ENCODE measurements at regions not wholly inside any gene's neighbourhood (a gene's known extent, or its start where the extent isn't known, plus 50 kb on each side); places are given as distances from the start of the nearest gene placed in this dataset.
"Not testable (repeated sequence)": the region's sequence is repeated elsewhere in the genome, so short reads cannot be mapped to it uniquely, and the experiment has no call there.

DNA sequence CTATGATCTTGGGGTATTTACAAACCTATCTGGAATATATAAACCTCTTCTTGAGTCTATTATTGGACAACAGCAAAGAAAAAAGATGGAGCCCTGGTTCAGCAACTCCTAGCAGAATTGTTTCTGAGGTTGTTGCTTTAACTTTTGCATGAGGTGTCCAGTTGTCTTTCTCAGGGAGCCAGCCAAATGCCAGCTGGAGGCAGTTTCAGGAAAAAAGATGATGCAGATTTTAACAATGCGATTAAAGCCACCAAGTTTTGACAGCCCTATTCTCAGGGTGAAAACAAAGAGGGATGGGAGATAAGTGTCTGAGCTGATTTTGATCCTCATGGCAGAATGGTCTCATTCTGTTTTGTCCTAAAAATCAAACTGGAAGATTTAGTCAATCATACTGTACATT lies 181.6 kb upstream of the RASGRP1 start:
- DNase-seq, result no peak

DNA sequence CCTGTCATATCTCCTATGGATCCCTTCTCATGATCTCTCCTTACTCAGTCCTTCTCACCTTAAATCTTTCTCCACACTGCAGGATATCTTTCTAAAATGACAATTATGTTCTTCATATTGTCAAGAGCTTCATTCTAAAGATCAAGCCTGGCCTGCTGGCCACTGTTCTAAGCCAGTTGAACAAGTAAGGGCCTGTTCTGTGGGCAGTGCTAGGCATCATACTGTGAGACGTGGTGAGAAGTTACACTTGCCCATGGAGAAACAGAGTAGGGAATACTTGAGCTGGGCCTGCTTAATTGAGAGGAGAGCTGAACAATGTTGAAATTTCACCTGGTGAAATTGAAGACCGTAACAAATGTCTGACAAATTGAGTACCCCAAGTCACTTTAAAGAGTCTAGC lies 184.1 kb upstream of the RASGRP1 start:
- DNase-seq, result no peak

DNA sequence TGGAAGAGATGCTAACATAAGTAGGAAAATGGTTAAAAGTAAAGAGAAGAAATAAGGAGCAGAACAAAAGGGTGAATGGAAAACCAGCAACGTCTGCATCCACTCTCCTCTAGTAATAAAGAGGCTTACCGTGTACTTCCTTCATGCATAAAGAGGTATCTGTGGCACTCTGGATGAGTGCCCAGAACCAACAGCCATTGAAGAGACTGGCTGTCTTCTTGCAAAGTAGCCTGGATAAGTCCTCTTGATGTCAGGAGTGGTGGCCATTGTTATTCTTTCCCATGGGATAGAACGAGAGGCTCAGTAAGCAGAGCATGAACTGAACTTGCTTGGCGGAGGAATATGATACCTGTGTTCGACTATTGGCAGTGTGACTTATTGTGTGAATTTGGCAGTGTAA lies 186.2 kb upstream of the RASGRP1 start:
- DNase-seq, result no peak

DNA sequence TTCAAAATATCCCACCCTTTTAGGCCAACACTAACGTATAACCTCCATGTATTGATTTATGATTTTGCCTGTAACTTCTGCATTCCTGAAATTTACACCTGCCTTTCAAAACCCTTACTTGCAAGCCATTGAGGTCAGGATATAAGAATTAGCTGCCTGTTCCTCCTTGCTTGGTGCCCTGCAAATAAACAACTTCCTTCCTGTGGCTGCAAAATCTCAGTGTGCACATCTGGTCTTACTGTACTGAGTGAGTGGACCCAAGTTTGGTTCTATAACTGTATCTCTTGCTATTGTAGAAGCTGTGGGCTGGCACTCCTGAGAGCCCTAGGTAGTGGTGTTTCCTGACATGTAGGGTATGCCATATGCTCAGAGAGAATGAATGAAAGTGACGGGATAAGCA lies 191.1 kb upstream of the RASGRP1 start:
- DNase-seq, result no peak

DNA sequence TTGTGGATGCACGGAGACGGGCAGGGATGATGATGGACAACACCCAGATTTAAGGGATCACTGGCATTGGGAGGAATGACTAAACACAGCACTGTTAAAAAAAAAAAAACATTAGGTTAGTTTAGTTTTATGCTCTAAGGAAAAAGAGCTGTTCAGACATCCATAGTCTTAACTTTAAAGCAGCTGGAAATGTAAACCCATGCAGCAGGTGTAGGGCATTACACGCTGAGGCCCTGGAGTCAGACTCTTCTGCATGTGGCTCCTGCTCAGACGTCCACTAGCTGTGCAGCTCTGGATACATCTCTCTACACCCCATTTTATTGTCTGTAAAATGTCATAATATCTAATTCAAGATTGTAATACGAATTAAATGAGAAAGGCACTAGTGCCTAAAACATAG lies 191.8 kb upstream of the RASGRP1 start:
- no peak for DNase-seq

DNA sequence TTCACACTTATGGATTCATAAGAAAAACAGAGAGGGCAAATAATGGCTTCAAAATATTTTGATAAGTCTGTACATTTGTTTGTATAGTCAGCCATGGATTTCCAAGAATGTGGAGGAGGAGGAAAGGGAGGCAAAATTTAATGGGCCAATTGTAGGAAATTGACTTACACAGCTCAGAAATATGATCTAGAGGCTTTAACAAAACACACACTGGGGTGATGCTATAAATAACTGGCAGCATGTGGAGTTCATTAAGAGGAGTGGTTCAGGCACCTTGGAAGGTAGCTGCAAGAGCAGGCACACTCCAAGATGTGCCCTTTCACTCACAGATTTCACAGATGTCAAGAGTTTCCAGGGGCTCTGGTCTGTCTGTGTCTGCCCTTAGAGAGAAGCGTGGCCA lies 193.4 kb upstream of the RASGRP1 start:
- DNase-seq, result no peak

DNA sequence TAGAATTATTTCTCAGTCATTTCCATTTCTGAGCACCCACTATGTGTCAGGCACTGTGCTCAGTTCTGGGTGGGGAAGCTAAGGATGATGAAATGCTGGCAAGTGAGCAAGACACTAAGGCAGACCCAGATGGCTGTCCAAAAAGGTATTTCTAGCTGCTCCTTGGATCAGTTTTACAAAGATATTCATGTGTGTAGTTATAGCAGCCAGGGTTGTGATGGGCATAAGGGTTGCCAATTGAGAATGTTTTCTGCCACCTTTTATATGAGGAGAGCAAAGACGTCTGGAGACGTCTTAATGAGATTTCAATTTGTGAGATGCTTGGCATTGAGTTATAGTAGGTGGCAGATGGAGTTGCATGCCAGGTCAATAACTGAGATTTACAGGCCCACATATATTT lies 197.1 kb upstream of the RASGRP1 start:
- no peak for DNase-seq

DNA sequence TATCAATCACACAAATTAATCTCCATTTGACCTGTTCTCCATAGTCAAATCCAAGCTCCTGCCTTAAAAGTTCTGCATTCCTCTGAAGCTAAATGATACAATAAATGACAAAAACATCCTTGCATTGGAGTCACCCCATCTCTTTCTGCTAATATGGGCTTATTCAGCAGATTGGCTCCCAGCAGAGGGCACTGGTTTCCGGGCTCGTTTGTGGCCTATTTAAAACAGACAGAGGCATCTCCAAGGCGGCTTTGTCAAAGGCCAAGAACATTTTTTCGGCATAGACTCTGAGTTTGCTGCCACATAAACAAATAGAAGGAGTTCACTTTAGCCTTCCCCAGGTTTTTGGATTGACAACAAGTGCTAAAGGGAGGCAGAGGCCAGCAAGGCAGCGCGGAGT lies 204.4 kb upstream of the RASGRP1 start:
- no peak for DNase-seq

DNA sequence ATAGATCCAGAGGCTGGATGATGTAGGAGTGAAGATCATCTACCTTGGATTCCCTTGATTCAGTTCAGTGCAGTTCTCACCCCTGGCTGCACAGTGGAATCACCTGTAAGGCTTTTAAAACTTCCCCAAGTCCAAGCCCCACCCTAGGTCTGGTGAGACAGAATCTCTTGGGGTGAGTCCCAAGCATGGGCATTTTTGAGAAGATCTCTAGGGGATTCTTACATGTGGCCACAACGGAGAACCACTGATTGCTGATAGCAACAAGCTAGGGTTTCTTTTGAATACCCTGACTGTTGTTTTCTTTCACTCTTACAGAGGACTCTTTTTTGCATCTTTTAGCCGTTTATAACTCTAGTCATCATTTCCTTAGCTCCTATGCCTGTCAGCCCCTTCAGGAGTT lies 204.9 kb upstream of the RASGRP1 start:
- no peak for DNase-seq

DNA sequence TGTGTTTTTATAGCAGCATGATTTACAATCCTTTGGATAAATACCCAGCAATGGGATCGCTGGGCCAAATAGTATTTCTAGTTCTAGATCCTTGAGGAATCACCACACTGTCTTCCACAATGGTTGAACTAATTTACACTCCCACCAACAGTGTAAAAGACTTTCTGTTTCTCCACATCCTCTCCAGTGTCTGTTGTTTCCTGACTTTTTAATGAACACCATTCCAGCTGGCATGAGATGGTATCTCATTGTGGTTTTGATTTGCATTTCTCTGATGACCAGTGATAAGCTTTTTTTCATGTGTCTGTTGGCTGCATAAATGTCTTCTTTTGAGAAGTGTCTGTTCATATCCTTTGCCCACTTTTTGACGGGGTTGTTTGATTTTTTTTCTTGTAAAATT lies 209.5 kb upstream of the RASGRP1 start:
- not testable (repeated sequence) for DNase-seq

DNA sequence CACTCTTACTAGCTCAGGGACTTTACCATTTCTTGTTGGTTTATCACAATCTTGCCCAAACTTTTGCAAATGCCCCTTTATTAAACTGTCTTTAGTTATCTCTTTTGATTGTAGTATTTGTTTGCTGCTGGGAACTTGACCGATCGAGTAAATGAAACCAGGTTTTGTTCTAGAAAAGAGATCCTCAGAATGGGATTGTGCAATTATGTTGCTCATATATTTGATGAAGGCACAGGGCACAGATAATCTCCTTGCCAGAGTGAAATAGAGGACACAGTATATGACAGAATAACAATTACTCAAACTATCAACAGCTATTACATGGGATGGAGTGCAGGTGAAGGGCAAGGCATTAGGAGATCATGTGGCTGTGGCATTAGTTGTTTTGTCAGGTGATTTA lies 216.6 kb upstream of the RASGRP1 start:
- DNase-seq, result no peak

DNA sequence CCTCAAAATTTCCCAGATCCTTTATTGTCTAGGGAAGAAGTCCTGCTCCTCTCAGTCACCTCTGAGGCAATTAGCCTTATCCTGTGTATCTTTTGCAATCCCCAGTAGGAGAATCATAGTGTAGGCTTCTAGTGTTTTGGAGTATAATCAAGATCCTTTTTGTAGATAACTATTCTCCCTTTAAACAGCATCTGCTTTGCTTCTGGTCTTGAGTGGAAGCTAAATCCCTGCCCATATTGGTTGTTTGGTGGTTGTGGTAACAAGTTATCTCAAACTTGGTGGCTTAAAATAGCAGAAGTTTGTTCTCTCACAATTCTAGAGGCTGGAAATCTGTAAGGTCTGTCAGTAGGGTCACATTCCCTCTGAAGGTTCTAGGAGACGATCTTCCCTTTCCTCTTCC lies 217.5 kb upstream of the RASGRP1 start:
- no peak for DNase-seq

DNA sequence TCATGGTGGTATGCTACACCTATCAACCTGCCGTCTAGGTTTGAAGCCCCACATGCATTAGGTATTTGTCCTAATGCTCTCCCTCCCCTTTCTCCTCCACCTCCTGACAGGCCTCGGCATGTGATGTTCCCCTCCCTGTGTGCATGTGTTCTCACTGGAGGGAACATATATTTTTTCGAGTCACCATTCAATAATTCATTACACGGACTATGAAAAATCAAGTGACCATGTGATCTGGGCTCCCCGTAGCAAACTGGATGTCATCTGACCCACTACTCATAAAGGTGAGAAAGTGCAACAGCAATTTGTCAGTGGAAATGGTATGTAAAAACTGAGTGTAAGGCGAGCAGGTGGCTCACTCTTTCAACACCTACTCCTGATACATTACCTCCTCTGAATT lies 224.3 kb upstream of the RASGRP1 start:
- no peak for DNase-seq

DNA sequence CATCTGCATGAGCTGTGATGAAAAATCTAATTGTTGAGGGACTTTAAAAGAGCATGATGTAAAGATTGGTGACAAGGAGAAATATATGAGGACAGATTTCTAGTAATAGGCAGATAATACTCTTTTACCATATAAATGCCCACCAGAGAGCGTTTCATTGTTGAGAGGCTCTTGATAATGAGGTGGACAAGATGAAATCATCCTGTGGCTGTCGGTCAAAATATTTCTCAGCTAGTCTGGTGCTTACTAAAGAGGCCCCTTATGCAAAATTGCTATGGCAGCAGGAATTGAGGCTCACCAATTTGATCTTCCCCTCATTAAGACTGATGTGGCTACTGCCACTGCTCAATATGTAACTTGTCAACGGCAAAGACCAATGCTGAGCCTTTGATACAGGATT lies 225.0 kb upstream of the RASGRP1 start:
- DNase-seq, result no peak

DNA sequence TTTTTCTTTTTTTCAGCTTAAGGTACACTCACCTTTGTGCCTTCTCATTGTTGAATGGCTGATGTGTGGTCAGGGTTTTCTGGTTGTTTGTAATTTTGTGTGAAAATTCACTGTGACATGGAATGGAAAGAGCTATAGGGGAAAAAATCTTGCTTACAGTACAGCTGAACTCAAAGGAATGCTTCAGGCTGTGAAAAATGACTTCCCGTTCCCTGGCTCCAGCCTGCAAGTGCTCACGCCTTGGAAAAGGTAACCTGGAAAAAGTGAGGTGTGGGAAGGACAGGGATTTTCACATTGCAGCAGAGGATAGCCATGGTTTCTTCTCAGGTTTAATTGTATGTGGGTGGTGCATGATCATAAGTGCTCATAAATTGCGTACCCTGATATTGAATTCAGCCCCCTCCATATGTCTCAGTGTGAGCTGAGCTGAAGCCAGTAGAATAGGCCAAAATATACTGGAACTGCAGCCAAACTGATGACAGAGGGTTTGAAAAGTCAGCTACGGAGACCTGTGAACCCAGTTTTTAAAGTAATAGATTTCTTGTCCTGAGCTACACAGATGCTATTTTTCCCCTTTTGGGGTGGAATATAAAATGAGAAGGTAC lies 228.7 kb upstream of the RASGRP1 start:
- DNase-seq, result no peak

DNA sequence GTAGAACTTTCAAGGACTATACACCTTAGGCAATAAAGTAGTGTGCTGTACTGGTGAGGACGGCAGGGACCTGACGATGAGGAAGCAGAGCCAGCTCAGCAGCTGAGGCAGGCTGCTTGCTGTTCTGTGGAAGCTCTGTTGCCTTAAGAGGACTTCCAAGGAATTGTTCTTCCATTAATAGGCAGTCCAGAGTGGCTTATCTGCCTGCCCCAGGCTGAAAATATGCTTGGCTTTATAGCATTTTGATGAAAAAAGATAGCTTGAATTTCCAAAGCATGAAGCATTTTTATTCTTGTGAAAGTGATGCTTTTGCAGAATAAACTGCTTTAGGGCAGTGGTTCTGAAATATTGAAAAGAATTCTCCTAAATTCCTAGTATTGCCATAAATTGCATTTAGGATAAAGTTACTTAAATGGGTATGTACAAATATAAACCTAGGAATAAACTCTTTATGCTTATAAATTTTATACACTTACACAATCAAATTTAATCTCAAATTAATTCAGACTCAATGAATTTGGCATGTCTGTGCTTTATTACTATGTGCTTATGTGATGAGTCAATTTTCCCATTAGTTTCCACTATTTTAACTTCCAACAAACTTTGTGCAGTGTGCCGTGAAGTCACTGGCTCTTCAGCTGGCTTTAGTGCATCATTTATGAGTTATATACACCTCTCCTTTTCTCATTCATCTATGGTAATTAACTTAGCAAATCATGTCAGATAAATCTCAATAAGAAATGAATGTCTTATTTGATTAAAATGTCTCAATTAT lies 231.0 kb upstream of the RASGRP1 start:
- no peak for DNase-seq

DNA sequence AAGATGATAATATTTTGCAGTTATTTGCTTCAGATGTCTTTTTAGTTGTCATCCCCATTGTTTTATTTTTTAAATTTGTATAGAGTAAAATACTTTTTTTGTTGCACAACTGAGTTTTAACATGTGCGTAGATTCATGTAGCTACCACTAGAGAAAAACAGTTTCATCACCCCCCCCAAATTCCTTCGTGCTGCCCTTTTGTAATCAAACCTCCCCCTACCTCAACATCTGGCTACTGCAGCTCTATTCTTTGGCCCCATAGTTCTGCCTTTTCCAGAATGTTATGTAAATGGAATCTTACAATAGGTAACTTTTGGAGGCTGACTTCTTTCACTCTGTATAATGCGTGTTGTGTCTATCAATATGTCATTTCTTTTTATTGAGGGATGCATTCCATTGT lies 232.0 kb upstream of the RASGRP1 start:
- no peak for DNase-seq

DNA sequence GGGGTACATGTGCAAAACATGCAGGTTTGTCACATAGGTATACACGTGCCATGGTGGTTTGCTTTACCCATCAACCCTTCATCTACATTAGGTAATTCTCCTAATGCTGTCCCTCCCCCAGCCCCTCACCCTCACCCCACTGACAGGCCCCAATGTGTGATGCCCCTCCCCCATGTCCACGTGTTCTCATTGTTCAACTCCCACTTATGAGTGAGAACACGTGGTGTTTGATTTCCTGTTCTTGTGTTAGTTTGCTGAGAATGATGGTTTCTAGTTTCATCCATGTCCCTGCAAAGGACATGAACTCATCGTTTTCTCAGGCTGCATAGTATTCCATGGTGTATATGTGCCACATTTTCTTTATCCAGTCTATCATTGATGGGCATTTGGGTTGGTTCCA lies 232.9 kb upstream of the RASGRP1 start:
- not testable (repeated sequence) for DNase-seq

DNA sequence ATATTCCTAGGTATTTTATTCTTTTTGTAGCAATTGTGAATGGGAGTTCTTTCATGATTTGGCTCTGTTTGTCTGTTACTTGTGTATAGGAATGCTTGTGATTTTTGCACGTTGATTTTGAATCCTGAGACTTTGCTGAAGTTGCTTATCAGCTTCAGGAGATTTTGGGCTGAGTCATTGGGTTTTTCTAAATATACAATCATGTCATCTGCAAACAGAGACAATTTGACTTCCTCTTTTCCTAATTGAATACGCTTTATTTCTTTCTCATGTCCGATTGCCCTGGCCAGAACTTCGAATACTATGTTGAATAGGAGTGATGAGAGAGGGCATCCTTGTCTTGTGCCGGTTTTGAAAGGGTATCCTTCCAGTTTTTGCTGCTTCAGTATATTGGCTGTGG lies 234.6 kb upstream of the RASGRP1 start:
- DNase-seq, result not testable (repeated sequence)

DNA sequence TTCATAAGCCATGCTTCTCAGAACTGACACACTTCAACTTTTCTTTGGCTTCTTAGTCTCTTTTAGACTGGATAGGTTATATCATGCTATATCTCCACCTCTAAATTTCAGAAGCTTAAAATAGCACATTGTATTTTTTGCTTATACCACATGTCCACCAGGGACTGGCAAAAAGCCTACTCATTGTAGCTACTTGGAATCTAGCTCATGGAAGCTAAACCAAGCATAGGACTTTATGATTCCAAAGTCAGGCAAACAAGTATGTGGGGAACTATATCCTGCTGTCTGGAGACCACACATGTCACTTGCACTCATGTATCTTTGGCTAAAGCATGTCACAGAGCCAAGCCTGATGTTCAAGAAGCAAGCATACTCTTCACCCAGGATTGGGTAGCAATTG lies 245.0 kb upstream of the RASGRP1 start:
- no peak for DNase-seq

DNA sequence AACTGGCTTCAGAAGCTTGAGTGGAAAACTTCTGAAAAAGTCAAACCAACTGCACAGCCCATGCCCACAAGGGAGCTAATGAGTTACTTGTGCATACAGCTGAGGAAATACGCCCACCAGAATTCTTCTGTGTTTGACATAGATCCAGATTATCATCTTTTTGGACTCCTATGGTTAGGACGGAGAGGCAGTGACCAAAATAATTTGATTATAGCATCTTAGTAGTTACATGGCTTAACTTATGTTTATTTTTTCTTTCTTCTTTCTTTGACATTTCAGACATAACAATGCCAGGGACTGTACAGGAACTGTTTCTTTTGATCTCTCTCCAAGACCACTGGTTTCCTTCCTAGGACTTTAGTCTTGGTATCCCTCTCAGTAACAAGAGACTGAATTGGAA lies 246.1 kb upstream of the RASGRP1 start:
- DNase-seq, result no peak

DNA sequence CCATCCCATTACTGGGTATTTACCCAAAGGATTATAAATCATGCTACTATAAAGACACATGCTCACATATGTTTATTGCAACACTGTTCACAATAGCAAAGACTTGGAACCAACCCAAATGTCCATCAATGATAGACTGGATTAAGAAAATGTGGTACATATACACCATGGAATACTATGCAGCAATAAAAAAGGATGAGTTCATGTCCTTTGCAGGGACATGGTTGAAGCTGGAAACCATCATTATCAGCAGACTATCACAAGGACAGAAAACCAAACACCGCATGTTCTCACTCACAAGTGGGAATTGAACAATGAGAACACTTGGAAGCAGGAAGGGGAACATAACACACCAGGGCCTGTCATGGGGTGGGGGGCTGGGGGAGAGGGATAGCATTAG lies 249.6 kb upstream of the RASGRP1 start:
- DNase-seq, result not testable (repeated sequence)

DNA sequence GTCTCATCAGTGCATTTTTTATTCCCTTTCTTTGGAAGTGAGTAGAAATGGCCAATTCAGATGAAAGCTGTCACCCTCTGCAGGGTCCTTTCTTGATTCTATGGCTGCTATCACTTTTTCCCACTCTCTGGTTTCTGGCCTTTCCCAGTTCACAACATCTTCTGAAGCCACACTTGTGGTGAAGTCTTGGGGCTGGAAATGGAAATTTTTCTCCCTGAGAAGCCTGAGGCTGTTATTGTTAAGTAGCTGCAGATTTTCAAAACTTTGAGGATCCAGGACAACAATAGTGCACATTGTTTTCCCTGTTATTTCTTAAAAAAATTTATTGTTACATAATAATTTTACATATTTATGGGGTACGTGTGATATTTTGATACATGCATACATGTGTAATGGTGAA lies 250.3 kb upstream of the RASGRP1 start:
- DNase-seq, result no peak

DNA sequence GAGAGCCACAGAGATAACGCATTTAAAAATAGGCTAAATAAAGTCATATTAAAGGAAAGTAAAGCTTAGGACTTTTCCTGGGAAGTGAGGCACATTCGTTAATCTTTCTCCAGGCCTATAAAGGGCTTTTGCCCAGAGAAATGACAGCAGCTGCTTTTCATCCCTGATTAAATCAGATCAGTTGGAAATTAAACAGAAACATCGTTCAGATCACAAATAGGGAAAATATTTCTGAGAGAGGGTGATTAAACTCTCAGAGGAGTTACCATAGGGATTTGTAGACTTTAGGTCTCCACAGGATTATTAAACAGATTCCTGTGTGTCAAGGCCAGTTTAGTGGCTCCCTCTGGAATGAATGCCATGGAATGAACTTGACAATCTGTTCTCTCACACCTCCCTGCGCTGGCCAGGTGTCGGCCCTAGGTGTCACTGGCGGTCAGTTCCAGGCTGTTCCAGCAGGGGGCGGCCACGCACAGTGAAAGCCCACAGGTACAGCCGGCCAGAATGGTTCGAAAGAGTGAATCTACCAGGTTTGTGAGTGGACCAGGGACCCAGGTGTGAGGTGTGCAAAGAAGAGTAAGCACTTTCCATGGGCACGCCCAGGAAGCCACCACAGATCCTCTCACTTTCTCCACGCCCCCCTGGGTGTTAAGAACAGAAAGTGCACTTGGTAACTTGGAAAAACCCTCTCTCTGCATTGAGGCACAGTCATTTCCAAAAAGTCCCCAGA lies 253.0 kb upstream of the RASGRP1 start:
- peak; percentile 16 to 41 for DNase-seq
